Sigmoid colon (tissue), 4 donors: ENCODE measurements at regions not wholly inside any gene's neighbourhood (a gene's known extent, or its start where the extent isn't known, plus 50 kb on each side); places are given as distances from the start of the nearest gene placed in this dataset.

Experiments
- CTCF ChIP-seq, 4 experiments: fragments of 450-650 bp in 3 of 4; fragments of 200-600 bp in 1 of 4; IDR thresholded peaks; one replicate each; pipeline ENCODE4 v1.5.1; 2016 to 2019; ENCODE audit warnings: antibody characterized with exemption in 4 of 4, mild to moderate bottlenecking in 3 of 4, moderate library complexity in 2 of 4
- EP300 ChIP-seq, 4 donors: sonication (generic); formaldehyde crosslinking; IDR thresholded peaks; one replicate each; pipeline ENCODE4 v1.6.1; 2017; ENCODE audit warnings: antibody characterized with exemption in 4 of 4
- POLR2A ChIP-seq, 2 donors: fragments of 450-650 bp; IDR thresholded peaks; one replicate each; pipeline ENCODE4 v1.6.1; 2016; ENCODE audit warnings: antibody characterized with exemption in 2 of 2, mild to moderate bottlenecking in 2 of 2, moderate library complexity in 2 of 2
- POLR2AphosphoS5 ChIP-seq, 4 donors: sonication (generic); formaldehyde crosslinking; IDR thresholded peaks; one replicate each; pipeline ENCODE4 v1.6.1; 2017; ENCODE audit warnings: antibody characterized with exemption in 4 of 4

DNA sequence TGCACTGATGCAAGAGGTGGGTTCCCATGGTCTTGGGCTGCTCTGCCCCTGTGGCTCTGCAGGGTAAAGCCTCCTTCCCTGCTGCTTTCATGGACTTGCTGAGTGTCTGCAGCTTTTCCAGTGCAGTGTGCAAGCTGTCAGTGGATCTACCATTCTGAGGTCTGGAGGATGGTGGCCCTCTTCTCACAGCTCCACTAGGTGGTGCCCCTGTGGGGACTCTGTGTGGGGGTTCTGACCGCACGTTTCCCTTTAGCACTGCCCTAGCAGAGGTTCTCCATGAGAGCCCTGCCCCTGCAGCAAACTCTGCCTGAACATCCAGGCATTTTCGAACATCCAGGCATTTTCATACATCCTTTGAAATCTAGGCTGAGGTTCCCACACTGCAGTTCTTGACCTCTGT is 329.8 kb upstream of the NAALADL2 start:
- TF ChIP-seq POLR2AphosphoS5 (IDR thresholded peaks at IDR 0.05) (no peak), CTCF (IDR thresholded peaks at IDR 0.05) (no peak), POLR2A (IDR thresholded peaks at IDR 0.05) (no peak), EP300 (IDR thresholded peaks at IDR 0.05) (no peak)
